ENCODE measurements at regions not wholly inside any gene's neighbourhood (a gene's known extent, or its start where the extent isn't known, plus 50 kb on each side); places are given as distances from the start of the nearest gene placed in this dataset.
"Not testable (repeated sequence)": the region's sequence is repeated elsewhere in the genome, so short reads cannot be mapped to it uniquely, and the experiment has no call there.

- no peaks in the 10 kb centered on the region for H3K4me1 ChIP-seq (ENCODE audit: insufficient read depth, low read length)
- no peak overlapping the region for H3K27ac ChIP-seq (ENCODE audit: low read depth in 1 of 2, low read length in 2 of 2)
- H3K36me3 ChIP-seq (ENCODE audit: insufficient read depth, low read length), result no peaks in the 10 kb centered on the region
- CTCF ChIA-PET, result no interaction called here
- no peak for ATAC-seq (ENCODE audit: poor library complexity)
- H3K27ac Mint-ChIP-seq, result no peak overlapping the region
- intact Hi-C loops (cut with DNase I, micrococcal nuclease), result no loop called here
- no peaks in the 10 kb centered on the region for H3K27me3 Mint-ChIP-seq
- no peaks in the 10 kb centered on the region for H3K9me3 ChIP-seq (ENCODE audit: control insufficient read depth in 1 of 2, insufficient read depth in 1 of 2, low read length in 2 of 2)
- H3K27me3 ChIP-seq (ENCODE audit: control insufficient read depth in 1 of 2, insufficient read depth in 2 of 2, low read length in 2 of 2), result no peaks in the 10 kb centered on the region
- DNase-seq, result no peak
- POLR2A ChIA-PET, result no interaction called here
- TF ChIP-seq CTCF (IDR thresholded peaks at IDR 0.05), result no peak
- peaks cover 5% of the 10 kb centered on the region for H3K9me3 Mint-ChIP-seq
- H3K4me3 ChIP-seq (ENCODE audit: low read length), result no peak overlapping the region
- no peaks in the 10 kb centered on the region for H3K36me3 Mint-ChIP-seq (ENCODE audit: low read depth)
- H3K4me1 Mint-ChIP-seq (ENCODE audit: low read depth), result no peaks in the 10 kb centered on the region
- H3K4me3 Mint-ChIP-seq, result no peak overlapping the region
These were observed 715.8 kb downstream of the KLHL13 start for GRCh38 chrX:117400839-117401238.

- DNase-seq (no peak), ATAC-seq (ENCODE audit: poor library complexity) (no peak)
- no peak for TF ChIP-seq CTCF (IDR thresholded peaks at IDR 0.05)
- H3K27me3 Mint-ChIP-seq, result no peaks in the 10 kb centered on the region
- Histone ChIP-seq H3K4me1 (ENCODE audit: insufficient read depth, low read length) (no peaks in the 10 kb centered on the region), H3K36me3 (ENCODE audit: insufficient read depth, low read length) (no peaks in the 10 kb centered on the region), H3K27ac (ENCODE audit: low read depth in 1 of 2, low read length in 2 of 2) (no peak overlapping the region), H3K9me3 (ENCODE audit: control insufficient read depth in 1 of 2, insufficient read depth in 1 of 2, low read length in 2 of 2) (no peaks in the 10 kb centered on the region), H3K27me3 (ENCODE audit: control insufficient read depth in 1 of 2, insufficient read depth in 2 of 2, low read length in 2 of 2) (no peaks in the 10 kb centered on the region), H3K4me3 (ENCODE audit: low read length) (no peak overlapping the region)
- H3K4me3 Mint-ChIP-seq, result no peak overlapping the region
- H3K4me1 Mint-ChIP-seq (ENCODE audit: low read depth), result no peaks in the 10 kb centered on the region
- CTCF ChIA-PET, result no interaction called here
- no peaks in the 10 kb centered on the region for H3K36me3 Mint-ChIP-seq (ENCODE audit: low read depth)
- intact Hi-C loops (cut with DNase I, micrococcal nuclease), result no loop called here
- POLR2A ChIA-PET, result no interaction called here
- H3K9me3 Mint-ChIP-seq, result peaks cover 3% of the 10 kb centered on the region
- no peak overlapping the region for H3K27ac Mint-ChIP-seq
These were observed 716.6 kb downstream of the KLHL13 start for GRCh38 chrX:117400005-117400404.

- ChIA-PET POLR2A (no interaction called here), CTCF (no interaction called here)
- no peak for TF ChIP-seq CTCF (IDR thresholded peaks at IDR 0.05)
- no peaks in the 10 kb centered on the region for H3K4me1 ChIP-seq (ENCODE audit: insufficient read depth, low read length)
- Mint-ChIP-seq H3K27ac (no peak overlapping the region), H3K9me3 (no peaks in the 10 kb centered on the region), H3K27me3 (no peaks in the 10 kb centered on the region), H3K4me1 (ENCODE audit: low read depth) (no peaks in the 10 kb centered on the region), H3K36me3 (ENCODE audit: low read depth) (no peaks in the 10 kb centered on the region), H3K4me3 (no peak overlapping the region)
- DNase-seq, result no peak
- no peaks in the 10 kb centered on the region for H3K9me3 ChIP-seq (ENCODE audit: control insufficient read depth in 1 of 2, insufficient read depth in 1 of 2, low read length in 2 of 2)
- H3K27ac ChIP-seq (ENCODE audit: low read depth in 1 of 2, low read length in 2 of 2), result no peak overlapping the region
- H3K36me3 ChIP-seq (ENCODE audit: insufficient read depth, low read length), result no peaks in the 10 kb centered on the region
- no peak overlapping the region for H3K4me3 ChIP-seq (ENCODE audit: low read length)
- intact Hi-C loops (cut with DNase I, micrococcal nuclease), result no loop called here
- H3K27me3 ChIP-seq (ENCODE audit: control insufficient read depth in 1 of 2, insufficient read depth in 2 of 2, low read length in 2 of 2), result no peaks in the 10 kb centered on the region
- no peak for ATAC-seq (ENCODE audit: poor library complexity)
These were observed 718.8 kb downstream of the KLHL13 start for GRCh38 chrX:117397844-117398243.

GRCh38 chrX:117394506-117395070, 722.0 kb downstream of the KLHL13 start:
- H3K36me3 Mint-ChIP-seq (ENCODE audit: low read depth); H3K9me3 Mint-ChIP-seq; H3K27ac Mint-ChIP-seq; H3K4me3 ChIP-seq (ENCODE audit: low read length); CTCF ChIA-PET; H3K27me3 ChIP-seq (ENCODE audit: control insufficient read depth in 1 of 2, insufficient read depth in 2 of 2, low read length in 2 of 2); H3K9me3 ChIP-seq (ENCODE audit: control insufficient read depth in 1 of 2, insufficient read depth in 1 of 2, low read length in 2 of 2); H3K36me3 ChIP-seq (ENCODE audit: insufficient read depth, low read length); H3K4me1 Mint-ChIP-seq (ENCODE audit: low read depth); POLR2A ChIA-PET; DNase-seq; H3K27ac ChIP-seq (ENCODE audit: low read depth in 1 of 2, low read length in 2 of 2); H3K4me1 ChIP-seq (ENCODE audit: insufficient read depth, low read length); intact Hi-C loops (cut with DNase I, micrococcal nuclease); H3K27me3 Mint-ChIP-seq; H3K4me3 Mint-ChIP-seq; ATAC-seq (ENCODE audit: poor library complexity): not testable (repeated sequence)

- POLR2A ChIA-PET; ATAC-seq (ENCODE audit: poor library complexity); H3K27ac Mint-ChIP-seq; H3K4me1 ChIP-seq (ENCODE audit: insufficient read depth, low read length); intact Hi-C loops (cut with DNase I, micrococcal nuclease); H3K9me3 Mint-ChIP-seq; H3K27me3 Mint-ChIP-seq; H3K36me3 Mint-ChIP-seq (ENCODE audit: low read depth); H3K36me3 ChIP-seq (ENCODE audit: insufficient read depth, low read length); H3K27me3 ChIP-seq (ENCODE audit: control insufficient read depth in 1 of 2, insufficient read depth in 2 of 2, low read length in 2 of 2); H3K4me1 Mint-ChIP-seq (ENCODE audit: low read depth); DNase-seq; H3K9me3 ChIP-seq (ENCODE audit: control insufficient read depth in 1 of 2, insufficient read depth in 1 of 2, low read length in 2 of 2); CTCF ChIA-PET; H3K4me3 ChIP-seq (ENCODE audit: low read length); H3K4me3 Mint-ChIP-seq; H3K27ac ChIP-seq (ENCODE audit: low read depth in 1 of 2, low read length in 2 of 2): not testable (repeated sequence)
These were observed 724.2 kb downstream of the KLHL13 start for GRCh38 chrX:117392360-117392759.

Measured in CD4-positive, alpha-beta T cell (primary cell).